Fibroblast of skin of left biceps (primary cell): ENCODE measurements at regions not wholly inside any gene's neighbourhood (a gene's known extent, or its start where the extent isn't known, plus 50 kb on each side); places are given as distances from the start of the nearest gene placed in this dataset.
A peak's percentile ranks its signal among the peaks of the same experiment; 100 is the strongest.
"Not testable (repeated sequence)": the region's sequence is repeated elsewhere in the genome, so short reads cannot be mapped to it uniquely, and the experiment has no call there.

Experiments
- DNase-seq, 2 experiments: peaks; one replicate each; pipeline ENCODE4 v3.0.0-alpha.2; 2013; ENCODE audit warnings: low read depth in 2 of 2

DNA sequence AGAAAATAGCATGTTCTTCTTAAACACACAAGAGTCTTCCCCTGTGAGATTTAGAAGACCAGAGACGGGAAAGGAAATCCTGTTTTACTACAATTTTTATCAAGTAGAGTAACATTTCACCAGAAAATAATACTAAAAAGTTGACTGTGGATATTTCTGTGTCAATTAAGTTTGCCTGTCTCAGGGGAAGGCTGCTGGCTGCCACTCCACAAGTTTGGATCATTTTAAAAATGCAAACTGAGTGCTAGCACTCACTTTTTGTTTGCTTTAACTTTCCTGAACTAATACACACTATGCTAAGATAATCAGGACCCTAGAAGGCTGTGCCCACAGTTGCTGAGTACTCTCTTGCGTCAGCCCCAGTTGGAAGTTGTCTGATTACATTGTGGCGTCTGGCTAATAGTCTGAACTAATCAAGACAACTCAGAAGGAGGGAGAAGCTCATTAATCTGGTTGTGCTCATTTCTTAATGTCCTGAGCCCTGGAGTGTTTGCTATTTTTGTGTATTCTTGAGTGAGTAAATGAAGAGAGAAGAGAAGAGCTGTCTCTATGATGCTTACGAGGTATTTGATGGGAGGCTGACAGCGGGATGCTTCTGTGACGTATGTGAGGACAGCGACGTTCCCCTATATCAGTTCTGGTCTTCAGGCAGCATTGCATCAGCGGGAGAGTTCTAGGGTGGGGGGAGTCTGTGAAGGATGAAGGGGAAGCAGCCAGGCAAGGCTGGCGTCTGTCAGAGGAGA is 664.2 kb downstream of the QKI start:
- no peak for DNase-seq

GRCh38 chr6:164076818-164077532 is 662.5 kb downstream of the QKI start:
- DNase-seq: not testable (repeated sequence)

DNA sequence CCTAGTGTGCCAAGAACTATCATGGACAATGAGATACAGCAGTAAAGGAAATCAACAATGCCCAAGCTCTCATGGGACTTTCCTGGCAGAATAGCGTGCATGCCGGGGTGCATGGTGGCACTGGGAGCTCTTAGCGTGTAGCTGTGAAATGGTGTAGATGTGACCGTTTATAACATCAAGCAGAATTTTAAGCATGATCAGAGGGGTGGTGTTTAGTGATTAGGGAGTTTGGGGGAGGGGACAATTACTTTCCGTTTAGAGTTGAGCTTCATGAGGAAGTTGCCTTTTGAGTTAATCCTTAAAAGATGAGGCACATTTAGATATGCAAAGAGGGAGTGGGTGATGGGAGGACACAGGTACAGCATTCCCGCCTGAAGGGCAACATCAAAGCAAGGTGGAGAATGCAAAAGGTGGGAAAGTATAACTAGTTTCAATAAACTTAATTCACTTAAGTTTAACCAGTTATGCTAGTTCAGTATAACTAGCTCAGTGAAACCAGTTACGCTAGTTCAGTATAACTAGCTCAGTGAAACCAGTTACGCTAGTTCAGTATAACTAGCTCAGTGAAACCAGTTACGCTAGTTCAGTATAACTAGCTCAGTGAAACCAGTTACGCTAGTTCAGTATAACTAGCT is 661.6 kb downstream of the QKI start:
- no peak for DNase-seq

GRCh38 chr6:164072240-164072666 is 657.7 kb downstream of the QKI start:
- DNase-seq: no peak

DNA sequence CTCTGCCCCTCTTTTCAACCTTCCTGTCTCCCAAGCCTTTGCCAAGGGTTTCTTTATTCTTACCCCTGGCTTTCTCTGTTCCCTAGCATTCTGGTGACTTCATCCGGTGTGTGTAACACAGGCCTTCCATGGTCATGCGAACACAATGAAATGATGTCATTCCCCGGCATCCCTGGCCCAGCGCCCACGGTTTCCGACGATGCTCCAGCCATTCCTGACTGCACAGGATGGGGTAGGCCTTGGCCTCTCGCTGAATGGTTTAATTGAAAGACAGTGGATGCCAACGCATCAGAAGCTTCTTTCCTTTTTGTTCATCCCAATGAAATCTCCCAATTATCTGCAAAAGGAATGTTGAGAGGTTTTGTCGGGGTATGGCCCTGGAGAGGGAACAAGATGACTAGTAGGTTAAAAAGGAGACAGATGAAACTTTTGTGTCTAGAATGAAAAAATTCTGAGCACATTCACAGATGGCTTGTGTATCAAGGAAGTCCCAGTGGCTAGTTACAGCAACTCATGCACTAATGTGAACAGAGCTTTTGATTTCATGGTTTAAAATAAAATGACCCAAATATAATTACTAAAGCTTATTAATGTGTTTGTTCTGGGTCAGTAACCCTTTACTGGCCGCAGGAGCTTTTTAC is 655.0 kb downstream of the QKI start:
- no peak for DNase-seq

DNA sequence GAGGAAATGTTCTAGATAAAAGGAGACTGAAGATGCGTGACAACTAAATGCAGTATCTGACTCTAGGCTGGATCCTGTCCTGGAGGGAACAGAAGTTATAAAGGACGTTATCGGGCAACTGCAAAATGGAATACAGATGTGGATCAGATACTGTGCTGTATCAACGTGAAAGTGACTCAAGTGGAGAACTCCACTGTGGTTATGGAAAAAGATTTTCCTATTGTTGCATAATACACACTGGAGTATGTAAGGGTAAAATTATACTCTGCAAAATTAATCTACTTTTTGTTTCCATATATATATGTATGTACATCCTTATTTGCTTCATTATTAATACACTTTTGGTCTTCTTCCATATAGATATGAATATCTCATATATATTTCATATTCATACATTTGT is 654.0 kb downstream of the QKI start:
- no peak for DNase-seq

DNA sequence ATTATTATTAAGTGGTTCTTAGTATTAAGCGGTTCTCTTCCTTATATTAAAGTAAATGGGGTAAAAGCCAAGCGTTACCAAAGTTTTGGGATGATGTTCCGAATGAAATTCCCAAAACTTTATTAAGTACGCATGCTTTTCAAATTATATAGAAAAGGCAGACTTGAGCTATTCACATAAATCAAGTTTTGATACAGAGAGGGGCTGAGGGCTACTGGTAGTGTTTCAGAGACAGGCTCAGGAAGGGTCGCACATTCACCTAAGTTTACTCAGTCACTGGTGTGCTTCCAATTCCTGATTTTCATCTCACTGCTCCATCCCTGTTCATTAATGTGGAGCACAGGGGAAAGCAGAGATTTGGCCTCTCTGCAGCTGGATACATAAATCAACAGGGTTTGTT is 652.2 kb downstream of the QKI start:
- DNase-seq: no peak

DNA sequence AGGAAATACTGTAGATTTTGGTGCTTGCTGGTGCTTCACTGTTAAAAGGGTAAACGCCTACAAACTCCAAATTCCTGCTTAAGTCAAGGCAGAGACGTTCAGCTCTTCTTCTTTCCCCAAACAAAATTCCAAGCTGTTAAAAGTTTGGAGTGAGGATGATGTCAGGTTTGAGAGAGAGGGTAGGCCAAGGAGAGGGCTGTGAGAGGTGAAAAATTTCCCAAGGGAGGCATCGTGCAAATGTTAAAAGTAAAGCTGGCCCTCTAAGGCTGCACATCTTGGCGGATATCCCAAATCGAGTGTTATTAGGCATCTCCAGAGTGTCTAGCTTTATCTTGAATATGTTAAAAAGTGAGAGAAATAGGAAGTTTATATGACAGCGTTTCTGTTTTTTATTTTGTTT is 651.8 kb downstream of the QKI start:
- no peak for DNase-seq

DNA sequence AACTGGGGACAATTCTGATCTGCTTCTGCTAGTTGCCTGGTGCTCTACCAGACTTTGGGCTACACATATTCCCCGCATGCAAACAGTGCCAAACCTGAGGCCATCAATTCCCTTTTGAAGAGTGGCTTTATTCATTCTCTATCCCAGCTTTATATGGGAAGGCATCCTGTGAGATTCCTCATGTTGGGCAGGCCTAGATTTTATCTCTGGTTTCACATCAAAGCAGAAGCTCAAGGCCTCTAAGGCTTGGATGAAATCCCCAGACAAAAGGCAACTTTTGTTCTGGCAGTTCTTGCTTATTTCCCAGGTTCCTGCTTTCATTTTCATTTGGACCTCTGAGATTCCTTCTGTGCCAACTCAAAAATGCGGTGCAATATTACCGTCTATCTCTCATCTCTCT is 648.8 kb downstream of the QKI start:
- no peak for DNase-seq

DNA sequence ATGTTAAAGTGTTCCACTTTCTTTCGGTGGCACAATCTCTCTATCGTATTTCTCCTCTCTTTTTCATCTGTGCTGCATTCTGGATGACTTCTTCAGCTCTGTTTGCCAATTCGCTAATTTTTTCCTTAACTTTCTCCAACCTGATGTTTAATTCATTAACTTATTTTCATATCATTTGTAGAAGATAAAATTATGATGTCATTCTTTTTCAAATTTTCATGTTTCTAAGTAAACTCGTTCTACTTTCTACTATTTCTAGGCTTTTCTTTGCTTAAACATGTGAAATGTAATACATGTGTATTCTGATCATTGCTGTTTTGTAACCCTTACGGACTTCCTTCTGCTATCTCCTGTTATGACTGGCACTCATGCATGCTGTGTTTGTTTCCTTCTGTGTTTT is 648.4 kb downstream of the QKI start:
- DNase-seq: no peak

DNA sequence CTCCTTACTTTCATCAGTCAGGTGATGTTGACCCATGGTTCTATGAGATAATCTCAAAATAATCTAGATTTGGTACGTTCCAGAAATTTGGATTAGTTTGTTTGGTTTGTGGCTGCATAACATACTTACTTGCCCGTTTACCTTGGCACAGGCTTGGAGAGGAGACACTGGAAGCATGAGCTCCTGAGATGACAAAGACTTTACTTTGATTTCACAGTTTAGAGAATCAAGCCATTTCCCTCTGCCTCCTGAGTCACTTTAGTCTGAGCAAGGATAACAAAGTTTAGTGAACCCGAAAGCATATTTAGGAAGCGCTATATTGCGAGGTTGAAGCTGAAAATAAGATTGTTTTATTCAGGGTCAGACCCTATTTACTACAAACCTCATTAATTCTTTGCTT is 643.4 kb downstream of the QKI start:
- no peak for DNase-seq

- DNase-seq: no peak
These were observed 636.9 kb downstream of the QKI start for GRCh38 chr6:164051427-164051826.

DNA sequence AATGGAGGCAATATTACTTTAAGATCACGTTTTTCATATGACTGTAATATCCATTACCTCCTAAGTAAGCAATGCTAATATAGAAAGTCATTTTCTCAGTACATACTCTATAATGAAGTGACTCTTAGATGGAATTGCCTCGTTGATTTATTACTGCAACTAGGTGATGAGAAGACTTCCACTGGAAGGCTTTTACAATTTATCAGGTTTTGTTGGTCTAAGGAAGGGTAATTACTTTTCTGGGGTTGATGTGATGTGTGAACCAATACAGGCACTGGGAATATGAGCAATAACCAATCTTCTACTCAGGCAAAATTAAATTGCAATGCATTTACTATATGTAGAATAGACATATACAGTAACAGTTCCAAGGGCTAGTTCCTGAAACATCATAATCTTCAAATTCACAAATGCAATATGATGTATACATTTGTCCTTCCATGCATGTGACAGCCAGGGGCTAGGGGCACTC is 635.0 kb downstream of the QKI start:
- no peak for DNase-seq

DNA sequence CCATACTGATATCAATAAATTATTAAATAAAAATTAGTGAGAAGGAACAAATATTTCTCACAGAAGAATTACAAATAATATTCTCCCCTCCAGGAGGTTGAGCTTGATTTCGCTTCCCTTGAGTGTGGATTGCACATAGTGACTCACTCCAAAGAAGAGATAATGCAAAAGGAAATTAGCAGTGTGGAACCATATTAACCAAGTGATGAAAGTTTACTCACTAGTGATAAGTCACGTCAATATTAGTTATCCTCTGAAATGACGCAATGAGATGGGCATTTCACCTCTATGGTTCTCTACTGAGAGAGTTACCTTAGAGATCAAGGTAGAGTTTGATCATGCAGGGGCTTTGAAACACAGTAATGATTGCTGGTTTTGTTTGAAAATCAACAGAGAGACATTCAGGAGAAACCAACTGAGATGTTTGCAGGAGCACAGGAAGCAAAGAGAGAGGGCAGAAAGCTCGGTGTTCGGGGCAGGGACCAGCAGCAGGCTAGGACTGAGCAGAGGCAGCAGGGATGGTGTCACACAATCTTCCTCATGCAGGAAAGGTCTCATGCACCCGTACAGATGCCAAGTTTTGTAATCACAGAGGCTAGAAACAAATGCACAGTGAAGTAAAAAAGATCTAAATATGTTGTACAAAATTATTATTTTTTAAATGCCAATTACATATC is 634.5 kb downstream of the QKI start:
- DNase-seq: no peak

GRCh38 chr6:164045082-164045481 is 630.6 kb downstream of the QKI start:
- no peak for DNase-seq

- not testable (repeated sequence) for DNase-seq
These were observed 629.1 kb downstream of the QKI start for GRCh38 chr6:164043656-164044055.

GRCh38 chr6:164042212-164042611 is 627.7 kb downstream of the QKI start:
- DNase-seq: no peak

- DNase-seq: no peak
These were observed 626.5 kb downstream of the QKI start for GRCh38 chr6:164040994-164041393.

- DNase-seq: peak; percentile 27 to 28
These were observed 625.4 kb downstream of the QKI start for GRCh38 chr6:164039954-164040375.

DNA sequence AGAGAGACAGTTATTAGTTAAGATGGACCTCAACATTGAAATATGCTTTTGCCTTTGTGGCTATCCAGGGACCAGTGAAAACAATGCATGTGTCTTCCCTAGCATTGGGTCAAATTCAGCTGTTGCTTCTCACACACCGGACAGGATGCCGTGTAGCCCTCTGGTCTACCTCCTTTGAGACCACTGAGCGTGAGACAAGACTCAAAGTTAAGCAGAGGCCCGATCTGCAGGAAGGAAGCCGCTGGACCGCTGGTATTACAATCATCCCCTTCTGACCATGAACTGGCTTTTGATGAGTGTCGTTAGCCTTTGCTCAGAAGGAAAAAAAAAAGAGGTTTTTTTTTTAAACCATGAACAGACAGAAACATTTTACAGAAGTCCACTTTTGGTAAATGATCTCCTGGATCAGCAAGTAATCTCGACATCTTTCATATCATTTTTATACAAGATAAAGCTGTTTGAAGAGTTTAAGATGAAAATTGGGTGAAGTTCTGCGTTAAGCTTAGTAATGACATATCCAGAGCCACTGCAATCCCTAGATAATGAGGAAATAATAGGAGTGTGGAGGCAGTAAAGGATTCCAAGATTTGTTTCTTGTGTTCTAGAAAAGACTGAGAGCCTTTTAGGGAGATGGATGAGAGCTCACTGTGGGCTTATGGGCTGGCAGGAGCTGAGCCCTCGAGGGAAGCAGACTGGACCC is 622.8 kb downstream of the QKI start:
- DNase-seq: no peak

DNA sequence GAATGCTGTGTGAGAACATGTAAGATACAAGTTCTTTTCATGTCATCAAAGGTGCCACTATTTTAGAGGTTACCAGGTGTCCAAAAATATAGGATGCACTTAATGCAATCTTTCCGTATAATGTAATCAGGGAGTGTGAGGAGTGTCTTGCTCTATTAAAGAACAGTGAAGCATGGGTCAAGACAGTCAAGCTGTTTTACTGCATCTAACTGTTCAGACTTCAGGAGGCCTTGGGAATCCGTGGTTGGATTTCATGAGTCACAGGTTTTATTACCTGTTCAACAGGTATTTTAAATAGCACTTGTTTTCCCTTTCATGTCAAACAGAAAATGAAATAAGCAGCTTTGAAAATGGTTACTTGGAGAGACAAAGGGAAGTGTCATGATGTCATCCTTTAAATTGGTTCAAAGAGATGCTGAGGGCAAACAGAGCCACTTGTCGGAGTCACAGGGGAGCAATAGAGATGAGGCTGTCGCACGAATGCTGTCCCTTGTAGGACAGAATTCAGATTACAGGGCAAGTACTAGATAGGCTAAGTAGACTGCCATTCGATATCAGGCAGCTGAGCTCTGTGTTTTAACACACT is 621.5 kb downstream of the QKI start:
- DNase-seq: no peak
